ENCODE measurements at regions not wholly inside any gene's neighbourhood (a gene's known extent, or its start where the extent isn't known, plus 50 kb on each side); places are given as distances from the start of the nearest gene placed in this dataset.

- DNase-seq (ENCODE audit: low read depth in 3 of 3): no peak
Measured at GRCh38 chr2:60098996-60099395, 454.5 kb downstream of the BCL11A start.

GRCh38 chr2:60097298-60097697, 456.2 kb downstream of the BCL11A start:
- DNase-seq (ENCODE audit: low read depth in 3 of 3): no peak

GRCh38 chr2:60096556-60096955, 456.9 kb downstream of the BCL11A start:
- DNase-seq (ENCODE audit: low read depth in 3 of 3): no peak

- DNase-seq (ENCODE audit: low read depth in 3 of 3): no peak
Measured at GRCh38 chr2:60095903-60096302, 457.6 kb downstream of the BCL11A start.

GRCh38 chr2:60095202-60095815, 458.1 kb downstream of the BCL11A start:
- DNase-seq (ENCODE audit: low read depth in 3 of 3): no peak

GRCh38 chr2:60094450-60094929, 459.0 kb downstream of the BCL11A start:
- no peak for DNase-seq (ENCODE audit: low read depth in 3 of 3)

GRCh38 chr2:60092781-60093180, 460.7 kb downstream of the BCL11A start:
- no peak for DNase-seq (ENCODE audit: low read depth in 3 of 3)

GRCh38 chr2:60091894-60092293, 461.6 kb downstream of the BCL11A start:
- DNase-seq (ENCODE audit: low read depth in 3 of 3): no peak

GRCh38 chr2:60091266-60091665, 462.2 kb downstream of the BCL11A start:
- DNase-seq (ENCODE audit: low read depth in 3 of 3): no peak

GRCh38 chr2:60079562-60079961, 473.9 kb downstream of the BCL11A start:
- no peak for DNase-seq (ENCODE audit: low read depth in 3 of 3)

GRCh38 chr2:60075048-60075447, 478.4 kb downstream of the BCL11A start:
- no peak for DNase-seq (ENCODE audit: low read depth in 3 of 3)

- DNase-seq (ENCODE audit: low read depth in 3 of 3): no peak
Measured at GRCh38 chr2:60073201-60073600, 480.3 kb downstream of the BCL11A start.

GRCh38 chr2:60072609-60073008, 480.8 kb downstream of the BCL11A start:
- DNase-seq (ENCODE audit: low read depth in 3 of 3): no peak

GRCh38 chr2:60071490-60071831, 482.0 kb downstream of the BCL11A start:
- no peak for DNase-seq (ENCODE audit: low read depth in 3 of 3)

- no peak for DNase-seq (ENCODE audit: low read depth in 3 of 3)
Measured at GRCh38 chr2:60070736-60071489, 482.5 kb downstream of the BCL11A start.

- DNase-seq (ENCODE audit: low read depth in 3 of 3): no peak
Measured at GRCh38 chr2:60070196-60070595, 483.3 kb downstream of the BCL11A start.

- no peak for DNase-seq (ENCODE audit: low read depth in 3 of 3)
Measured at GRCh38 chr2:60068755-60069154, 484.7 kb downstream of the BCL11A start.

GRCh38 chr2:60067006-60067405, 486.4 kb downstream of the BCL11A start:
- DNase-seq (ENCODE audit: low read depth in 3 of 3): no peak

GRCh38 chr2:60066096-60066839, 487.2 kb downstream of the BCL11A start:
- no peak for DNase-seq (ENCODE audit: low read depth in 3 of 3)

GRCh38 chr2:60064687-60065389, 488.6 kb downstream of the BCL11A start:
- DNase-seq (ENCODE audit: low read depth in 3 of 3): no peak

GRCh38 chr2:60058781-60059180, 494.7 kb downstream of the BCL11A start:
- no peak for DNase-seq (ENCODE audit: low read depth in 3 of 3)
